GM19240 (cell line): ENCODE measurements at regions not wholly inside any gene's neighbourhood (a gene's known extent, or its start where the extent isn't known, plus 50 kb on each side); places are given as distances from the start of the nearest gene placed in this dataset.
A peak's percentile ranks its signal among the peaks of the same experiment; 100 is the strongest.
"Not testable (repeated sequence)": the region's sequence is repeated elsewhere in the genome, so short reads cannot be mapped to it uniquely, and the experiment has no call there.

Source experiments
- DNase-seq: peaks from one replicate; pipeline ENCODE4 v3.0.0; 2011; ENCODE audit warnings: low spot score; ENCODE audit not compliant: insufficient read length

DNA sequence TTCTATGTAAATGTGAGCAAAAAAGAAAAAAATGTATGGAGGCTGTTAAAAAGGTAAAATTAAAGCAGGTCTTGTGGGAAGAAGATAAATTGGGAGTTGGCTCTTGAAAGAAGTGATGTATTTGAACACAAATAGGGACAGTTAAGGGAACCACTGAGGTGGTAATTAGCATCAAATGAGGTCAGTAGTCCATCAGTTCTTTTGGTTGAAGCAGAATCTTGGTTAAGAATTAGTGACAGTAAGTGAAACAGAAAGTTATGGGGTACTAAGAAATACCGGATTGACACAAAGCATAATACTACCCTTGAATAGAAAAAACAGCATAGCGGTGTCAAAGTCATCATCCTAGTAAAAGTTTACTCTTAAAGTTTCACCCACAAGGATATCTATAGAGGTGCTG is 352.6 kb upstream of the VRK2 start:
- no peak for DNase-seq

DNA sequence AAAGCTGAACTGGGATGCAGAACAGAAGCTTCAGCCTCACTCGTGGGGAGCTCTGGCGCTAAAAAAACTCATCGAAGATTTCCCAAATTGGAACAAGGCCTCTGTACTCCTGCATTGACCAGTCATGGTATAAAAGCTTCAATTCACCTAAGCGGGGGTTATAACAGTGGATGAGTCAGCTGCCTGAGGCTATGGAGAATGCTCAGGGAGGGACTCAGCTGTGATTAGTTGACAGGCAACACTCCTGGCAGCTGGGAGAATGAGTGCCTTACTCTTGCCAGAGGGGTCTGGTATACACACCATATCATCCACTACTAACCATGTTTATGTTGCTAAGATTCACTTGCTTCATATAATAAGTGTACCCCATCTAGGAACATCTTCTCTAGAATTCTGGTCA is 350.6 kb upstream of the VRK2 start:
- no peak for DNase-seq

DNA sequence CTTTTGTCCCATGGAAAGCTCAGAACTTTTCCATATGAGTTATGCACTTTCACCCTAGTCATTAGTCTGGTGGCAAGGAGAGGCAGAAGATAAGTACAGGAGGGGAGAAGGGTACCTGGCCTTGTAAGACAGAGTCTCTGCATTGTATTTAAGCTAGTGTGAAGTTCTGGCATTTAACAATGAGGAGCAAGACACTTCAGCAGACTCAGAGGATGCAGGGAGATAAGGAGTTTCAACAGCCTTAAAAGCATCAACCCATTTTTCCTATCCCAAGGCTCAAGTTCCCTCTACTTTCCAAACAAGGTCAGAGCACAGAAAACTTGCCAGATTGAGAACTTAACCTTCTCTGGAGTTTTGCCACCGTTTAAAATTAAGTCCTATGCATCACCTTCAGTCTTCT is 348.2 kb upstream of the VRK2 start:
- no peak for DNase-seq

DNA sequence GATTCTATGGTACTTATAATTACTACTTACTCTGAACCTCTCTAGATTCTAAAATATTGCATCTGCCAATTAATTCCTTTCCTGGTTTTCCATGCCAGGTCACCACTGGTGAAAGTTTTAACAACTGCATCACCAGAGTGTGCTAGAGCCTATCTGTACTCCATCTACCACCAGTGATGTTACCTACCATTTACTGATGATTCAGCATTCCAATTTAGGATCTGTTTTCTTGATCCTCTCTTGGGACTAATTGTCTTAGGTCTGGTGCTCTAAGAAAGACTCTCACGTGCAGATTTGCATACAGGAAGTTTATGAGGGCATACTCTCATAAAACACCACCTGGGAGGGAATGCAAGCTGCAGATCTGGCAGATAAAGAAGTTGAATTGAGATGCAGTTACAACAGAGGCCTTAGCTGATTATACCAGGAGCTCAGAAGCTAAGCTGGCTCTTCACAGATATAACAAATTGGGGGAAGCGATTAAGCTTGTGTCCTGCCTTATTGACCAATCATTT is 347.6 kb upstream of the VRK2 start:
- DNase-seq: no peak

DNA sequence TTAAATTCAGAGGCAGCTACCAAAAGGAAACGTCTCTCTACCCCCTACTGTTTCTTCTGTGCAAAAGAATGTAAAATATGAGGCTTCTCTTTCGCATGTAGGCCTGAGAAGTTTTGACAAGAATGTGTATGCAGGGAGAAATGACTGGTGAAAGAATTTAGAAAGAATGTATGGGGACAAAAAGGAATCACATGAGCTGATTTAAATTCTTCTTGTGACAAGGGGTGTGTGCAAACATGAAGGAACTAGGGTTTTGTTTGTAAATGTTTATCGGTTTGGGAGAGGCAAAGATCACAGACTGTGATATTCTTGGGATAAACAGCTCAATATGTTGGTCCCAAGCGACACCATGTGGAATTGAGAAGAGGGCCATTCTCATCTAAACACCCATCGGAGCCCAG is 345.2 kb upstream of the VRK2 start:
- no peak for DNase-seq

DNA sequence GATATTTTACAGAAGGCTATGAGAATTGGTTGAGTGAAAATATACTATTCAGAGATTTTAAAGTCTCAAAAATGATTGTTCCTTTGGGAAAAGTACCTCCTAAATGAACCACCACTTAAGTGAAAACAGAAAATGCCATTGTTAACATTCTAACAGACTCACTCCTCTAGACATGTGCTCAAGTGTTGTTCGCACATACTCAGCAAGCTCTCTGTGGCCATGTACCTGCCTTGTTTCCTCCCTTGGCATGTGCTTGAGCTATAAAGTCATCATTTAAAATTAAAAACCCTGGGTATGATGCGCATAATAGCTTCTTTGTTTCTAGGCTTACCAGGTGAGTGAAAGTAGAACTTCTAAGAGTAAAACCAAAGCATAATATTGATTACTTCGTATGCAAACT is 343.2 kb upstream of the VRK2 start:
- no peak for DNase-seq

DNA sequence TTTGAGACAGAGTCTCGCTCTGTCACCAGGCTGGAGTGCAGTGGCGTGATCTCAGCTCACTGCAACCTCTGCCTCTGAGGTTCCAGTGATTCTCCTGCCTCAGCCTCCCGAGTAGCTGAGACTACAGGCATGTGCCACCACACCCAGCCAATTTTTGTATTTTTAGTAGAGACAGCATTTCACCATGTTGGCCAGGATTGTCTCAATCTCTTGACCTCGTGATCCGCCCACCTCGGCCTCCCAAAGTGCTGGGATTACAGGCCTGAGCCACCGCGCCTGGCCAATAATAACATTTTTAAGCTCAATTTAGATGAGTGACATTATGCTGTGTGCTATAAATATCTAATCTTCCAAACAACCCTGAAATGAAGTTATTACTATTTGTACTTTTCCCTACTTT is 338.8 kb upstream of the VRK2 start:
- not testable (repeated sequence) for DNase-seq

DNA sequence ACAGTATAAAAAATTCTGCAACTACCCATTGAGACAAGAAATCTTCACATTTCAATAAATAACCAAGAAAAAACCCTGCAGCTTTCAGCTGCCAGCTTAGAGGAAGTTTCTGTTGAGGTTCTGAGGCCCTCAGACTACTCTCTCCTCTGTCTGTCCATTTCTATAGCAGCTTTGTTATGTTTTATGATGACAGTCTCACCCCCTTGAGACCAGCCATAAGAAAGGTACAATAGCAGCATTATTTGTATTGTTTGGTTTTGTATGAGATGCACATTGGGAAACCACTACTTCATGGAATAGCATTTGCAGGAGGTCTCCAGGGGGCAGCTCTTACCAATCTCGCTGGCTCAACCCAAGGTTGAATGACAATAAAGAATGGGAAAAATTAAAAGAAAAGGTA is 334.6 kb upstream of the VRK2 start:
- DNase-seq: no peak

DNA sequence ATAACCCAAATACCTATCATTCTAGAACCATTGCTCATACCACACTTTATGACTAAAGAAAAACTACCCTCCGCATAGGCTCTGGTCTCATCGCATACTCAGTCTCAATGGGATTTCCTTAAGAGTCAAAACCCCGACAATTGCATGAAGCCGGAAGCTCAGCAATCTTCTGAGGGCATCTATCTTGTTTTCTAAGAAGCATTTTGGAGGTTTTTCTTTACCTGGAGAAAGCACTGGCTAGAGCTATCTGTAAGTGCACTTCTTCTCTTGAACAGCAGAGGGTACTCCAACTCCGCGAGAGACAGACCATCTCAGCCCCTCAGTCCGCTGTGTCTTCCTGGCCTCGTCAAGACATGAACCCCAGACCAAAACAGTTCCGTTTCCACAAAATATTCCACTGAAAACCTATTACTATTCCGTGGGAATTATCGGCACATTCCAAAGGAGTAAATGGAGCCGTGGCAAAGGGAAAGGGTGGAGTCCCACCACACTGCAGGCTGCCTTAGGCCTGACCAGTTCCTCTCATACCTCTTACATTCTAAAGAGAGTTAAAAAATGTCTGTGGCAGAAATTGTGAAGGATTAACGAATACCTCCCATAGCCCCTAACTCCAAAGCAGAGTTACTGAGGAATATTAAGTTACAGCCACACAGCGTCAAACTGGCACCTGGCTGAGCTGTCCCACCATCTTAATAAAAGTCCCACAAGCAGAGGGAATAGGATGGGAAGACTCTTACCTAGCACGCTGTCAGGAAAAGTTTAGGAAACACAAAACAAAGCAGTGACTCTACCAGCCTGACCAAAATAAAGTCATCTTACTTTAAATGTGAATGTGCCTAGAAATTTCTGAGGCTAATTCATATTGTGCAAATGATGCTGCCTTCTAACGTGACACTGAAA is 325.6 kb upstream of the VRK2 start:
- peak; percentile 41 for DNase-seq

DNA sequence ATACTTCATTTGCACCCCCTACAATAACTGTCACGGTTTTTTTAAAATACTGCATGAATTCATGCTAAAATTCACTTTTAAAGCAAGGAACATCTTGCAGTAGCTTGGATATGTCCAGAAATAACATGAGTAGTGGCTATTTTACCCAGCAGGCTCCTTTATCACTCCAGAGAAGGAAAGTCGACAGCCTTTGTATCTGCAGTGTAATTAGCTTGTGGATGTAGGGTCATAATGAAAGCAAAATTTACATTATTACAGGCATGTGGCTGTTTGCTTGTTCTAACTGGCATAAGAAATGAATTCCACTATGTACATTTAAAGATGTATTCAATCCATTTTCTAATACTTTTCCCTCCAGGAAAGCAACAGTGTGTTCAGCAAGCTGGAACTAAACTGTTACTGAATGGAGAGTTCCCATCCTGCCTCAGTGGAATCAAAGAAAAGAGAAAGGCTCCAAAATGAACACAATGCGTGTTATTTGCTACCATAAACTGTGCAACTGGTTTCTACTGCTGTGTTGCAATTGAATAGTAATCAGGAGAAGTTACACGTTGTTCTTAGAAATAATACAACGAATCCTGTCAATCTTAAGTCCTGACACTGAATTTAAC is 321.2 kb upstream of the VRK2 start:
- no peak for DNase-seq

DNA sequence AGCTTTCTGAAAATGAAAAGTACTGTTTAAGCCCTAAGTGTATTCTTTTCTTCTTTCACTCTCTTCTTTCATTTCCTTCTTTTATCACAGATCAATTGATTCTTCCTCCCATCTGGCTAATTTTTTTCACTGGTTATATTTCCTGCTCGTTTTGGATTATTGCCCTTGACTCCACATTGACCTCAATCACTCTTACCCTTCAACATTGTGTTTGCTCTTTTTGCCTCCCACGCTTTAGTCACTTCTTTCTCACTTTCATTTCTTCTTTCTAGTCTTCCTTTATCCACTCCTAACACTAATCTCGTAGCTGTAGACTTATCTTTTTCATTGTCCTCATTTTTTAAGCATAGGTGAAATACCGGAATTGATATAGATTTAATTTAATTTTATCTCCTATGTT is 320.3 kb upstream of the VRK2 start:
- DNase-seq: no peak

DNA sequence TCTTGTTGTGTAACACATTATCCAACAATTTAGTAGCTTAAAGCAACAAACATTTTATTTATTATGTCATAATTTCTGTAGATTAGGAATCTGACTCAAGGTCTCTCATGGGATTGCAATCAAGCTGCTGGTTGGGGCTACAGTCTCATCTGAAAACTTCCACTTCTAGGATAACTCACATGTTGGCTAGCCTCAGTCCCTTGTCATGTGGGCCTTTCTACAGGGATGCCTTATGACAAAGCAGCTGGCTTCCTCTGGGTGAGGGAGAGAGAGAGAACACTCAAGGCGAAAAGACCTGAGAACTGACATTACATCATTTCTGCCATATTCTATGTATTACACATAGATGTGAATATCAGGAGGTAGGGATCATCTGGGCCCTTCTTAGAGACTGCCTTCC is 317.9 kb upstream of the VRK2 start:
- no peak for DNase-seq

DNA sequence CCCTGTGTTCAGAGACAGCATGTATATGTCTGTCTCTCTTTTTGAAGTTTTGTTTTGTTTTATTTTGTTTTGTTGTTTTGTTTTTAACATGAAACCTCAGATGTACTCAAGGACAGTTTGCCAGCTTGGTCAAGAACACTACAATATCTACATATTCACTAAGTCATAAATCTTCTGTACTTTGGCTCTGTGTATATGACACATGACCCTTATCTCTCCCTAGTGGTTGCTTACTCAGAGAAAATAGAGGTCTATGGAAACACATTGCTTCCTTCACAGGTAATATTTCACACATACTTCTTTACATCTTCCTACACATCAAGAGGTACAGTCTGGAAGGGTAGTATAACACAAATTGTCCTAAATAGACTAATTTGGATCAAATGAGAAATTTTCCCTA is 312.6 kb upstream of the VRK2 start:
- no peak for DNase-seq

DNA sequence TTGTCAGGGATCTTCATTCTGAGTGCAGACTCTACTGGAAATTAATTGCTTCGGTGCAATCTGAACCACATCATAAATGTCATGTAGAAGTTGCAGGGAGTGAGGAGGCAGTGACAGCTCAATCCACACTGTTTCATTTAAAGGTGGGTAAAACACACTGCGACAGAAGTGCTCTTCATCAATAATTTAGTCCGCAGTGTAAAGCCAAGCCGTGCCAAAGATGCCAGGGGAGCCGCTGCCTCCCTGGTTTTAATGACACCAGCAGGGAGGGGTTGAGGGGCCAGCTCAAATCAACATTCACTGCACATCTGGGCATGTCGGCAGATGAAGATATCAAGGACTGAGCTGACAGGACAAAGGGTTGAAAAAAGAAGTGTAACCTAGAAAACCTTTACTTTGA is 305.7 kb upstream of the VRK2 start:
- no peak for DNase-seq

DNA sequence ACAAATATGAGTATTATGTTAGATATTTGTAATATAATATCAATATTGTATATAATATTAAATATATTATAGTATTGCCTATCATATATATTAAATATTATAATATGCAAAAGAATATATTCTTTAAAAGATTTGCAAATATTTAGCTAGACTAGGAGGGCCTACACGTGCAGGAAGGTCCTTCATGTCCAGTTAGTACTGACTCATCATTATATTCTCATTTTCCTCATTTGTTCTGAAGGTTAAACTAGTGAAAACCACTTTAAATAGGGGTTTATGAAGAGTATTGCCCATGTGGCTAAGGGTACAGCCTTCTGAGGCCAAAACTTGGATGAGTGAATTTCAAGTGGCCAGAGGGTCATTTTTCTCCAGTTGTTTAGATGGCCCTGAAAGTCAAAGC is 293.0 kb upstream of the VRK2 start:
- no peak for DNase-seq

DNA sequence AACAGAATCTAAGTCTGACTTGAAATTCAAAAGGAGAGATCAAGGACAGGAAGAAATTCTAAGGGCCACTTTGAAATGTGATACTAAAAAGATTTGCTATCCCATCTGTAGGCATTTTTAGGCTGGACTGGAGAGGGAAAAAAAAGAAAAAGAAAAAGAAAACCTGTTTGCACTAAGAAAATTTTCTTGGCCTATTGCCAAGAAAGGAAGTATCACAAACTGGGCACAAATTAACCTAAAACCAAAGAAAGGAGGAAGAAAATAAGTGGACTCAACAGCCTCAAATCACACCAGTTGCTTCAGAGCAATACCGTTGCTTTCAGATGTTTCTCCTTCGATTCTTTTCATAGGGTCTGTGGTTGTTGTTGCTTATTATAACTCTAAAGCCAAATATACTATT is 287.9 kb upstream of the VRK2 start:
- DNase-seq: no peak

DNA sequence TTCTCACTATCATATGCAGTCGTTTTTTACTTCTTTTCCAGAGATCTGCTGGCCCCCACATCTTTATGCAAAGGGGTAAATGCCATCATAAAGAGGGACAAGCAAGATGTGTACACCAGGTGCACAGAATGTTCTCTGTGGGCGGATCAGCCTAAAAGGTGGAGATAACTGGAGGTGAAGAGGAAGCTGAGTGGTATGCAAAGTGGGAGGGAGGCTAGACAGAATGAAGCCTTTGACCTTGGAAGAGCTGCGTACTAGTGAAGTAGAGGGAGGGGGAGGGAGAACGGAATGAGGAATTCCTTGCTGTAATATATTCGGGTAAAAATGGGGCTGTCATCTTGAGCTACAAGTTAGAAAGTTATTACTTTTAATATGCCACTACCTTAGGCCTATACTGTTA is 287.5 kb upstream of the VRK2 start:
- no peak for DNase-seq

DNA sequence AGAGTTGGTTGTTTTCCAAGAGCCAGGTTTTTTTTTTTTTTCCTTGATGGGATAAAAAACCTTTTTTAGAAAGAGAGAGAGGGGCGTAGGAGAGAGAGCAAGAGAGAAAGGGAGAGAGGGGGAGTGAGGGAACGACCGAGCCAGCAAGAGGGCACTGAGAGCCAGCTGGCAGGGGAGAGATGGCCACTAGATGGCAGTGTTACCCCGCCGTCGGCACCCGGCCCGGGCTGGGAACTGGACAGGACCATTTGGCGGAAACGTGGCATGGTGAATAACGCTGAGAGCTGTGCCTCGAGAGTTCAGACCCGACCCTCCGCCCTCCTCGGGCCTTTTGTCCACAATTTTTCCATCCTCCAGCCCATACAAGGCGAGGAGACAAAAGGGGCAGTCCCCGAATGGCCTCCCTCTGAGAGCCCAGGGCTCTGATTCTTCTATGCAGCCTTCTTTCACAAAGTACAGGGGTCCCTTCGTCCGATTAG is 286.7 kb upstream of the VRK2 start:
- DNase-seq: peak; percentile 45

DNA sequence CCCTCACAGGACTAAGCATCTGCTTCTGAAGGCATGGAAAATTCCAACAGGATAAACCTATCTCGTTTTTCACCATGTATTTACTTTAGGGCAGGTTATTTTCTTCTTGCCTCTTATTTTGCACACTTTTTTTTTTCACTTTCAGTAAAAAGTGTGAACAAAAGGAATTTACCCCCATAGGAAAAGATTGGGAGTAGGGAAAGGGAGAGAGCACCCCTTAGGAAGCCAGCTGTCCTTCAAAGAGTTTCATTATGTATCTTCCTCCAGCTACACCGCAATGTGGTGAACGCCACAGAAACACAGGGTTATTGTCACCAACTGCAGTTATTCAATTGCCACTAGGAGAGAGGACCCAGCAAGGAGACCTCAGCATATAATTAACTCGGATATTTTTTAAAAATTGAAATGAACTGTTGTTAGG is 286.2 kb upstream of the VRK2 start:
- DNase-seq: peak; percentile 2

DNA sequence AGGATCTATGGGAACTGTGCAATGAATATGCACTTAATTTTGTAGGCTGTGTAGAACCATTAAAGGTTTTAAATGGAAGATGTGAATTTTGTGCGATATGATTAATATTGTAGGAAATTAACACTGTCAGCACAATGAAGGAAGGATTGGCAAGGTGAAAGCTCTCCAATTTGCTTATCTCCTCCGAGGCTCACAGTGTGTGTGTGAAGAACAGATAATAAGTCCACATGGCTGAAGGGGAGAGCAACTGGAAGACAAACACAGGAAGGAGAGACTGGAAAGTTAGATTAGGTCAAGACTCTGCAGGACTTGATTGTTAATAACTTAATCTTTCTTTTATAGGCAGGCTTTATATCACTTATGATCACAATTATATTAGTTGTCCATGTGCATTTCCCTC is 269.7 kb upstream of the VRK2 start:
- no peak for DNase-seq

DNA sequence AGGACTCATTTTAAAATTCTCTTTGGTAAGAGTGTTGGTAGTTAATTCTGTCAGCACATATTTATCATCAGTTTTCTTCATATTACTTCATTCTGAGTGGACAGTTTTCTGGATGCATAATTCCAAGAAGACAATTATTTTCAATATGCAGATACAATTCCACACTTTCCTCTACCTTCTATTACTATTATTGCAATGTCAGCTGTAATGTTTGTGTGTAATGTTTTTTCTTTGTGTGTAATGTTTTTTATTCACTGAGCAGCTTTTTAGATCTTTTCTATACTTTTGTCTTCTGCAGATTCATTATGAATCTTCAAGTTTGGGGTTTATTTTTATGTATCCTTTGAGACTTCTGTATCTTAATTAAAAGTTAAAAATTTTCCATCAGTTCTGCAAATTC is 264.0 kb upstream of the VRK2 start:
- DNase-seq: no peak

DNA sequence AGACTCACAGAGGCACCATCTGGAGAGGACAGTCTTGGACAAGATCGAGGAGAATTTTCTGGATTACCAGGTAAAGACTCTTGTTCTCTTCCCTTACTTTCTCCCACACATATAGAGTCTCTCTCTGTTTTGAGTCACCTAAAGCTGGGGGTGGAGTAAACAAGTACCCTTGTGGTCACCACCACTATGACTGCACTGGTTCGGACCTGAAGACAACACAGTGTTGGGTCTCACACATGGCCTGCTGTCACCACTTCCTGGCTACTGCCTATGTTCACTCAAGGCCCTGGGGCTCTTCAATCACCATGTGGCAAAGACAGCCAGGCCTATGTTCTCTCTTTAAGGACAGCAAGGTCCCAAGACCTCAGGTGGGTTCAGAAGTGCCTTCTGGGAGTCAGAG is 253.3 kb upstream of the VRK2 start:
- no peak for DNase-seq

DNA sequence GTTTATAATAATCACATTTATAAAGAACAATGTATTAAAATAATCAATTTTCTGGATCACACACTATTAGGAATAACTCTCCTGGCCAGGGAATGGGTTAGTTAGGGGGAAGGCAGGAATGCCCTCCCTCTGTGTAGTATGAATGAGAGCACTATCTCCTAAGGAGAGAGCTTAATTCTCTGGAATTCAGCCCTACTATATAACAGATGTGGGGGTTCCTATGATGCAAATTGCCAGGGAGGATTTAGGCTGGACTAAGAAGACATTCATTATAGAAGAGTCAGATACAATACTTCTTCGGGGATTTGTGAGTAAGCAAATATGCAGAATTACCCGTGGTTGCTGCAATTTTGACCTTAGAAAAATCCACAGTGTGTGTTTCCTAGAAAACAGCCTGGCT is 250.1 kb upstream of the VRK2 start:
- no peak for DNase-seq
